Middle frontal gyrus (tissue), 1 donor: ENCODE measurements at regions not wholly inside any gene's neighbourhood (a gene's known extent, or its start where the extent isn't known, plus 50 kb on each side); places are given as distances from the start of the nearest gene placed in this dataset.
A peak's percentile ranks its signal among the peaks of the same experiment; 100 is the strongest.
"Not testable (repeated sequence)": the region's sequence is repeated elsewhere in the genome, so short reads cannot be mapped to it uniquely, and the experiment has no call there.

Experiments
- DNase-seq: peaks from one replicate; pipeline ENCODE4 v3.0.0-alpha.2; 2015; ENCODE audit warnings: low spot score; ENCODE audit errors: extremely low spot score

DNA sequence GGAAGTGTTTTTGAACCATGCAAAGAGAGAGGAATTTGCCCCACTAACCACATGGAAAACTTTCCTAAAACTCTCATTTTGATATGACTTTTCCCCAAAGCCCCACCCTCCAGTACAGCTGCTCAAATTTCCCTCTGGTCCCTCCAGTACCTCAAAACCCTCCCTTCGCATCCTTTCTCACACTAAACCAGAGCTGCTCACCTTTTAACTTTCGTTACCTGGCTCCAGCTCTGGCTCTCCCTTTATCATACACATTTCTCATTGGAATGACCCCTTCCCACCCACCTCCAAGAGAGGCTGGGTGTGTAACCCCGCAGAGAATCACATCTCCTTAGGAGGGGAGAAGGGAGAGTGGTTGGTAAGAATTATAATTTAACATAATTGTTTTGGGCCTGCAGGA is 86.8 kb upstream of the NDUFV2 start:
- DNase-seq, result no peak

DNA sequence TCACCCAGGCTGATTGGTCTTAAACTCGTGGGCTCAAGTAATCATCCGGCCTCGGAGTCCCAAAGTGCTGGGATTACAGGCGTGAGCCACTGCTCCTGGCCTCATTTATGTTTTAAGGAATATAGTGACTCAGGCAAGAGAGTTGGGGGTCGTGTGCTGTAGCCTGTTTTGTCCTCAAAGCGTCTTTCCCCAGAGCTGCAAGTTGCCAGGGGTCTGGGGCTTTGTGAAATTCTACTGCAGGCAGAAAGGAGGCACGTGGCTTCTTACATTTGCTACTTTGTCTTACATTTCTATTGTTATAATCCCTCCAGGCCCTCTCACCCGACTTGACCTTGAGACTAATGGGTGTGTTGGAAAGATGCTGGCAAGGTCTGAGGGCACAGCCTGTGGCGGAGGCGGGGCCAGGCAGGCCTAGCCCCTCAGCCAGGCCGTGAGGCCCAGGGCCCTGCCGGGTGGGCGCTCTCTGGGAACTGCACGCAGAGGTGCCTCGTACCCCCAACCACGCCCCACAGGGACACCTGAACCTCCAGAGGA is 85.8 kb upstream of the NDUFV2 start:
- DNase-seq, result no peak

DNA sequence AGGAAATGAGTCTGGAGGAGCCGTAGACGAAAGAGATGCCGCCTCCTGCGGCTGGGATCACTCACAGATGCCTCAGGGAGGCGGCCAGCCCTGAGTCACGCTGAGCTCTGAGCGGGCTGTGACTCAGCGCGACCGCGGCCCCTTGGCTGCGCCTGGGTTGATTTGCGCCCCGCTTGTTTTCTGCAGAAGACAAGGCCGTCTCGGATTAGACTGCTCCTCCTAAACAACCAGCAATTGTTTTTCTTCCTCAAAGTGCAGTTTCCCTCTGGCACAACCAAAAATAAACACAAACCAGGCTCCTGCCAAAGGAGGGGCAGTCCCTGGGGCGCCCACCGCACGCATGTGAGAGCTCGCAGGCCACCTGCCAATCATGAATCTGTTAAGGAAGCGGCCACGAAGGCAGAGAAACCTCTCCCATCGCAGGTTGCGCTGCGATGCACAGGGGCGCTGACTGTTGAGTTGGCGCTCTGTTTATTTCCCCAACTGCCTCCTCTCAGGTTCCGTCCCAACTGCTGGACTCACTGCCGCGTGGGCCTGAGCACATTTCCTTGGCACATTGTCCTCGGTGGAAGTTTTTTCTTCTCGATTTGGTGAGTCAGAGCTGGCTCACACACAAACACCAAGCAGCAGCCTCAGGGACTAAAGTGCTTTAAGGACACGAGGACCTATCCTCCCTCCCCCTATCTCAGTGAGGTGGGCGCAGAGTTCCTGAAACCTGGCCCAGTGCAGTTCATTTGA is 85.2 kb upstream of the NDUFV2 start:
- DNase-seq, result peak; percentile 47

DNA sequence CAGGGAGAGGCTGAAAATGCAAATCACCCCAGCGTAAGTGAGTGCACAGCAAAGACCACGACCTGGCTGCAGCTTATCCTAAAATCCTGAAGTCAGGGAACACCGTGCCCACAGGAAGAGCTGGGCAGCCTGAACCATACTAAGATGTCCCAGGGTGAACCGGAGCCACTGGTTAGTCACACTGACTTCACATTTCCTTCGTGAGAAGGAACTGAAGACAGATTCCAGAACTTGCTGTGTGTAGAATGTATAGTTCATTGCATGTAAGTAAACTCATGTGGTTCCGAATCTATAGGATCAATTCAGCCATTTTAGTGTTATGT is 84.6 kb upstream of the NDUFV2 start:
- no peak for DNase-seq

DNA sequence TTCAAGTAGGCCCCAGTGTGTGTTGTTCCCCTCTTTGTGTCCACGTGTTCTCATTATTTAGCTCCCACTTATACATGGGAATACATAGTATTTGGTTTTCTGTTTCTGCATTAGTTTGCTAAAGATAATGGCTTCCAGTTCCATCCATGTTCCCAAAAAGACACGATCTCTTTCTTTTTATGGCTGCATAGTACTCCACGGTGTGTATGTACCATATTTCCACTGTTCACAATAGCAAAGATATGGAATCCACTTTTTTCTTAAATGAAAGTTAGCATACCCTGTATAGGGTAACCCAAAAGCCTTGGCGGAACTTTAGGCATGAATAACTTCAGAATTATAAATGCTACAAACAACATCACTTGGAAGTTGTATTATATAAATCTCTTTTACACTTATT is 83.4 kb upstream of the NDUFV2 start:
- no peak for DNase-seq

DNA sequence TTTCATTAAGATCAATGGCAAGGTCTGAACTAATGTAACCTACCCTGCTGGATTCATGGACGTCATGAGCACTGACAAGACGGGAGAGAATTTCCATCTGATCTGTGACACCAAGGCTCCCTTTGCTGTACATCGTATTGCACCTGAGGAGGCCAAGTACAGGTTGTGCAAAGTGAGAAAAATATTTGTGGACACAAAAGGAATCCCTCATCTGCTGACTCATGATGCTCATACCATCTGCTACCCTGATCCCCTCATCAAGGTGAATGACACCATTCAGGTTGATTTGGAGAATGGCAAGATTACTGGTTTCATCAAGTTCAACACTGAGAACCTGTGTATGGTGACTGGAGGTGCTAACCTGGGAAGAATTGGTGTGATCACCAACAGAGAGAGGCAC is 82.3 kb upstream of the NDUFV2 start:
- no peak for DNase-seq

DNA sequence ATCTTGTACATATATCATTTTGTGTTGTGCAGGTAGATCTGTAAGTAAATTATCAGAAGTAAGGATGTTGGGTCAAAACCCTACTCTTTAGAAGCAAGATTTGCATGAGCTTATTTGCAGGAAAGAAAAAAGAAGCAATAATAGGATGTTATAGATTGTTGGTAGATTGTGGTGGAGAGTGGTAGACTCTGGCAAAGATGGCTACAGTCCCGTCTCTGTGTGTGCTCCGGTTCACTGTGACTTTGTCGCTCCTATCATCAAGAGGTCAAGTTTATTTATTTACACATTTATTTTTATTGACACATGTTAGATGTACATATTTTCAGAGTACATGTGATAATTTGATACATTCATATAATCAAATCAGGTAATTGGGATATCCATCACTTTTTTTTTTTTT is 81.0 kb upstream of the NDUFV2 start:
- no peak for DNase-seq

DNA sequence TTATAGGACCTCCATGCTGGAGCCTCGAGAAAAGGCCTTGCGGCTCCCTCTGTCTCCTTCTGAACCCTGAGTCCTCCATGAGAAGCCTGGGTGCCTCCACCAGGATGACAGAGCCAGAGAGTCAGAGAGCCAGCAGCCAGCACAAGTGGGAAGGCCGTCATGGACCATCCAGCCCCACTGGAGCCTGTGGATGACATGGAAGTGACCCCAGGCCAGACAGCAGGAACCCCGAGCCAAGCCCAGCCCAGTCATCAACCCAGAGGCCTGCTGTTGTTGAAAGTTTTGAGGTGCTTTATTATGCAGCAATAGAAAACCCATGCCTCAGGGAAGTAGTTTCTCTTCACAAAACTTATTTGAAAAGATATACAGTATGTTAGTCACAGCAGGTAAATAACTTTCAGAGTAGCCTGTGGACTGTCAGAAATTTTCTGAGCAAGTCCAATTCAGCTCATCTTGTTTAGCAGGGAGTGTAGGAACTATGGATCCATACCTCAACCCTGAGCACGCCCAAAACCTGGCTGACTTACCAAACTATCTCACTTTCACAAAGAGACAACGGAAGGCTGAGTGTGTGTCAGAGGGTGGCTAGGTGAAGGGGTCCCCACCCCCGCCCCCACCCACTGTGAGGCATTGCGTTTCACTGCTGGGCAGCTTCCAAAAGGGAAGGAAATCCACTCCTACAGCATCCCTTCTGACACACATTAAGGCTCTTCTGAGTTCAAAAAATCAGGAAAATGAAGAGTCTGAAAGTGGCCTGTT is 79.9 kb upstream of the NDUFV2 start:
- DNase-seq, result no peak

DNA sequence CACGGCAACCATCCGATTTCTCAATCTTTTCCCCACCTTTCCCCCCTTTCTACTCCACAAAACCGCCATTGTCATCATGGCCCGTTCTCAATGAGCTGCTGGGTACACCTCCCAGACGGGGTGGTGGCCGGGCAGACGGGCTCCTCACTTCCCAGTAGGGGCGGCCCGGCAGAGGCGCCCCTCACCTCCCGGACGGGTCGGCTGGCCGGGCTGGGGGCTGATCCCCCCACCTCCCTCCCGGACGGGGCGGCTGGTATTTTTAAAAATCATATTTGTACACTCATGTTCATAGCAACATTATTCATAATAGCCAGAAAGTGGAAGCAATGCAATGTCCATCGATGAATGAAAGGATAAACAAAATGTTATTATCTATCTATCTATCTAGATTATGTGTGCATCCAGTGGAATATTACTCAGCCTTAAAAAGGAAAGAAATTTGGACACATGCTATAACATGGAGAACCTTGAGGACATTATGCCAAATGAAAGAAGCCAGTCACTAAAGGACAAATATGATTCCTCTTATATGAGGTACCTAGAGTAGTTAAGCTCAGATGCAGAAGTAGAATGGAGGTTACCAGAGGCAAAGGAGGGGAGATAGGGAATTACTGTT is 78.4 kb upstream of the NDUFV2 start:
- DNase-seq, result not testable (repeated sequence)

DNA sequence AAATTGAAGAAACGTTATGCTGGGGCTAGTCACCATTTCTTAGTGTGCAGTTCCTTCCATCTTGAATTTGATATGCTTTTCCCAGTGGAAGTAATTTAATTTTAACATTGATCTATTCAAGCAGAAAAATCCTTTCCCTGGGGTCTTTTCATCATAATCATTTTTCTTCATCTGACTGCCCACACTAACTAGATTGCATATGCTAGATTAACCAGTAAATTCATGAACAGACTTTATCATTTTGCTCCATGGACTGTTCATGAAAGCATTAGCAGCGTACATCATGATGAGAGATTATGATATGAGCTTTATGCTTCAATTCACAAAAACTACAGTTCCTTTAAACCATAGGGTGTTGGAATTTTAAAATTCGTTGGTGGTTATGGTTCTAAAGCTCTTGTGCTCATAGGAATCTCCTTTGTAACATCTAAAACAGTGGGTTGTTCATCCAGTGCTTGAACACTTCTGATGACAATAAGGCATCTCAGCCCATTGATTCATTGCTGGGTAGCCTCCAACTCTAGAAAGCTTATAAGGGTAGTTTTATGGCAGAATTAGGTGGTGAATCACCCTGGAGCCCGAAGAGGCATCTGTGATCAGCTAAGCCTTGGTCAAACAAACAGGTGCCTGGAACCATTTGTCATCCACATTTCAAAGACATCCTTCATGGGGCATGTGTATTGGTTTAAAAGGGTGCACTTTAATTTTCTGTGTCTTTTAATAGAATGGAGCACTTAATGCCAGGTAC is 77.2 kb upstream of the NDUFV2 start:
- DNase-seq, result no peak

DNA sequence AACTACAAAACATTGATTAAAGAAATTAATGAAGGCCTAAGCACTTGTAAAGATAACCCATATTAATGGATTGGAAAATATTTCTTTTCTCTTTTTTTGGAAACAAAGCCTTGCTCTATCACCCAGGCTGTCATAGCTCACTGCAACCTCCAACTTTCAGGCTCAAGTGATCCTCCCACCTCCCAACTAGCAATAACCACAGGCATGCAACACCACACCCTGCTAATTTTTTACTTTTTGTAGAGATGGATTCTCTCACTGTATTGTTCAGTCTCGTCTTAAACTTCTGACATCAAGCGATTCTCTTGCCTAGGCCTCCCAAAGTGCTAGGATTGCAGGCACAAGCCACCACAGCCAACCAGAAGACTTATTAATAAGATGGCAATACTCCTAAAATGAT is 73.4 kb upstream of the NDUFV2 start:
- DNase-seq, result no peak

DNA sequence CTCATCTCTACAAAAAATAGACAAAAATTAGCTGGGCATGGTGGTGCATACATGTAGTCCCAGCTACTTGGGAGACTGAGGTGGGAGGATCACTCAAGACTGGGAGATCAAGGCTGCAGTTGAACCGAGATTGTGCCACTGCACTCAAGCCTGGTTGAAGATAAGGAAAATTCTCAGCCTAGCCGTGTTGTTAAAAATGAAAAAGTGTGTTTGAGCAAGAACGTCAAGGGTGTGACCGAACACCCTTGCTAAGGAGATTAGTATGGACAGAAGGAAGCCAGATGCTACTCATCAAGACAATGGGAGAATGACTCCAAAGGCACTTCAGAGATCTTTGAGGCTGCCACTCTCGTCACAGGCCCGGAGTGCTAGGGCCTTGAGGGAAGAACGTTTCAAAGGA is 70.0 kb upstream of the NDUFV2 start:
- no peak for DNase-seq

DNA sequence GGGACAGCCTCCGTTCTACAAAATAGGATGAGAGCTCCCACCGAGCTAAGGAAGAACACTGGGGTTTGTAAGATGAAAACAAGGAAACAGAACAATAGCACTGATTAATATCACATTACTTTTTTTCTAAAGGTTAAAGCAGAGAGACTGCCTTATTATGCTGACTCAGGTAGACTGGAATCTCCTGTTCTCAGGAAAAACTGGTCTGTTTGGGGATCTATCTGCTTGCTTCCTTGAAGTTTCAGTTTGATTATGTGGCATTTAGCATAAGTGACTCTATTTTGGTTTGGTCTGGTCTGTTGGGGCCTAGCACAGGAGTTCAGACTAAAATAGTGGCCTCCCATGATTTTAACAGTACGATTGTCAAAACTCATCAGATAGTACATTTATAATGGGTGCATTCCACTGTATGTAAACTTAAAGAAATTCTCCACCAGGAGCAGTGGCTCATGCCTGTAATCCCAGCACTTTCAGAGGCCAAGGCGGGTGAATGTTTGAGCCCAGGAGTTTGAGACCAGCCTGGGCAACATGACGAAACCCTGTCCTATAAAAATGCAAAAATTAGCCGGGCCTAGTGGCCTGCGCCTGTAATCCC is 64.1 kb upstream of the NDUFV2 start:
- DNase-seq, result no peak

DNA sequence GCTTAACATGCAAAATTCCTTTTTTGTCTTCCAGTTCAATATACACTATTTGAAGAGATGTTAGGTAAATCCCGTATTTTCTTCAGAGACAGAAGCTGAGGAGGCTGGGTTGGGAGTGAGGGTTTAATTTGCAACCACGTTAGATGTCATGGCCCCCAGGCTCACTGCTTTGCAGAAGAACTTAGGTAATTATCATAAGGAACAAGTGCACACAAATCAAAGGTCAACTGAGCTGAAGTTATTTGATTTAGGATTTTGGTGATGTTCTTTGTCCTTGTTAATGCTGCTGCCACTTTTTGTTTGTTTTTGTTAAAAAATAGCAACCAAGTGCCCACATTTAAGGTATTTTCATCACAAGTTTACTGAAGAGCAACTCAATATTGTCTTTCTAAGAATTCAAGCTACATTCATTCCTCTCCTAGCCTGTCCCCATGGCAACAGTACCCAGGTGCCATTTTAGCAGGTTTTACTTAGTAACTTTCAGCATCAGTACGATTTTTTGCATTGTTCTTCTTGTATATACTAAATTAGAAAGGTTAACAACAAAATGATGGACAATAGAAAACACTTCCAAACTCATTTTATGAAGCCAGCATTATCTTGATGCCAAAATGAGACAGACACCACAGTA is 62.9 kb upstream of the NDUFV2 start:
- no peak for DNase-seq

DNA sequence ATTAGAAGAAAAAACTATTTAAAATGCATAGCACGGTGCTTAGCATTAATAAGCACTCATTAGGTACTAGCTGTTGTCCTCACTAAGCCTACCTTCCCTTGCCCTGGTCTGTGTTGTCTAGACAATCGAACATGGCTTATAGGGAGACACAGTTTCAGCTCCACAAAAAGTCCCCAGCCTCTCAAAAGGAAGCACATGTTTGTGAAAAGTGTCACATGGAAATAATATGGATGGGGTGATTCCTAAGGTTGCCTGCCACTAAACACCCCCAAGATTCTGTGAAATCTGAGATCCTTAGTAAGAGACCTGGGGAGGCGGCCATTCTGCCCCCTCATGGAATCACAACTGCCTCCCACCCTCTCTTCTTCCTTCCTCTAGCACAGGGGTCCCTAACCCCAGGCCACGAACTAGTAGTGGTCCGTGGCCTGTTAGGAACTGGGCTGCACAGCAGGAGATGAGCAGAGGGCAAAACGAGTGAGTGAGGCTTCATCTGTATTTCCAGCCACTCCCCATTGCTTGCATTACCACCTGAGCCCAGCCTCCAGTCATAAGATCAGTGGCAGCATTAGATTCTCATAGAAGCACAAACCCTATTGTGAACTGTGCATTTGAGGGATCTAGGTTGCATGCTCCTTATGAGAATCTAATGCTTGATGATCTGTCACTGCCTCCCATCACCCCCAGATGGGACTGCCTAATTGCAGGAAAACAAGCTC is 59.6 kb upstream of the NDUFV2 start:
- DNase-seq, result no peak

DNA sequence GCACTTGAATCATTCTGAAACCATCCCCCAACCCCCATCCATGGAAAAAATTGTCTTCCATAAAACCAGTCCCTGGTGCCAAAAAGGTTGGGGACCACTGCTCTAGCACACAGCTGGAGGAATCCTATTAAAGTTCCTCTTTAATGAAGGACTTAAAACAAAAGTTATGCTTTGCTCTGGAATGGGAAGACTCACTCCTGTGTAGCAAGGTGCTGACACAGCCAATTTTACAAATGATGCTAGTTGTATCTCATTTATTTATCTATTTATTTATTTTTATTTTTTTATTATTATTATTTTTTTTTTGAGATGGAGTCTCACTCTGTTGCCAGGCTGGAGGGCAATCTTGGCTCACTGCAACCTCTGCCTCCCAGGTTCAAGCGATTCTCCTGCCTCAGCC is 58.9 kb upstream of the NDUFV2 start:
- DNase-seq, result no peak

DNA sequence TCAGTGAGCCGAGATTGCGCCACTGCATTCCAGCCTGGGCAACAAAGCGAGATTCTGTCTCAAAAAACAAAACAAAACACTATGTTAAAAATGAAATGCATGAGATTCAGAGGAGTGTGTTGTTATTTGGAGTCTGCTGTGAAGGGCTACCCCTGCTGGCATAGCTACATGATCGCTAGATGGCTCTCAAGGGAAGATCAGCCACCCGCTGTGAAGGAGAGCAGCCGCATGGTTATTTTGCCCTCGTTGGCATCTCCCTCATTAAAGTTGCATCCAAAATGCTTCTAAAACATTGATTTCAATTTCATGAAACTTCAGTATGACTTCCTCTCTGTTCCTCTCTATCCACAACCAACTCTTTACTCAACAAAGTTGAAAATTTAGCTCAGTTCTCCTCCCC is 54.8 kb upstream of the NDUFV2 start:
- no peak for DNase-seq

DNA sequence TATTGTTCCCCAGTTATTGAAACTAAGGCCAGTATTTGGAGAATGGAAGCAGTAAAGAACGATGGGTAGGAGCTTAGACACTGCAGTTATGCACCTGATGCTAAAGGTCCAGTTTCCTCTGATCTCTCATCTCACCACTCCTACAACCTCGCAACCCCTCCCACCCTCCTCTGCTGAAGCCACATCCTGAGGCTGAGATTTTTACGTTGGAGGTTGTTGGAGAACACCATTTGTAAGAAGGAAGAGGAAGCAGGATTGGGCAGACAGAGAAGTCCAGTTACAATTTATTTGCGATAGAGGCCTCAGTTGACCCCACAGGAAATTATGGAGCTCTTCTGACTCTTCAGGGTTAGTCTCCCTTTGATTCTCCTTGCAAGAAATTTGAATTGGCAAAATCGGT is 54.3 kb upstream of the NDUFV2 start:
- DNase-seq, result no peak

DNA sequence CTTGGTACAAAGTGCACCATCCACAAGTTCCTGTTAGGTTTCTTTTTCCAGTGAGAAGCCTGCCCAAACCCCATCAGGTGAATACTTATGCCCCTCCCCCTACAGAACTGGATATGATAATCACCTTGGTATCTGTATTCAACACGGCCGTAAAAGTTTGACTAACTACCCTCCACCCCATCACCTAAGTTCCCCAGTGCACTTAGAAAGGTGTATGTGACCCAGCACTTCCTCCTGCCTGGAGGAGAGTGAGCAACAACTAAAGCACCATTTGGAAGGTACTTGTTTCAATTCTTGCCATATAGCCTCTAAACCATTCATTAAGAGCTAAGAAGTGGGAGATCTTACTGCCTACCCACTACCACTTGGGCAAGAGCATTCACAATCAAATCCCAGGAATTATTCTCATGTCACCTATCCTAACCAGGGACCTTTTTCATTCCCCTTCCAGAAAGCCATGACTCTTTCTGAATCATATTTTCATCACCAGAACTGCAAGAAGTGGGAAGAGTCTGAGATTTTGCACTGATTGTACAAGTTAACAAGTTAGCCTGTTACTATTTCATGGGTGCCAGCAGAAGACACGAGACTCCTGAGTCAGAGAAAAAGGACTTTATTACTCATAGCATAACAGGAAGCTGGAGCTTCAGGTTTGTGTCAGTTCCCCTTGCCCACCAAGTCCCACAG is 53.5 kb upstream of the NDUFV2 start:
- no peak for DNase-seq

DNA sequence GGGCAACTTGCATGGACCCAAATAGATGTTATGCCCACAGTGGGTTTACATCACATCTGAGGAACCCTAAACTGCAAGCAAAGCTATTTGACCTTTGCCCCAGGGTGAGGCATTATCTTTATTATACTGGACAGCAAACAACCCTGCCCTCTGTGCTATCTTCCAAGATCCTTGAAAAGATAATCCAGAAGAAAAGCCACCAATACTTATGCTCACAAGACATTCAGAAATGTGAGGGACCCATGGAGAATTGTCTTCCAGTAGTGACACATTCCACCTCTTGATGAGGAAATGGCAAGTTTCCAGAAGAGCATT is 53.0 kb upstream of the NDUFV2 start:
- DNase-seq, result no peak
